HEK293T (cell line): ENCODE measurements at regions not wholly inside any gene's neighbourhood (a gene's known extent, or its start where the extent isn't known, plus 50 kb on each side); places are given as distances from the start of the nearest gene placed in this dataset.

Source experiments
- BHLHE40 ChIP-seq: fragments of 450-650 bp; IDR thresholded peaks from 2 replicates; pipeline ENCODE4 v1.6.1; 2016; ENCODE audit warnings: mild to moderate bottlenecking, moderate library complexity, borderline replicate concordance
- SP1 ChIP-seq: fragments of 450-650 bp; IDR thresholded peaks from 2 replicates; pipeline ENCODE4 v1.6.1; 2017
- TARDBP ChIP-seq: fragments of 450-650 bp; IDR thresholded peaks from 2 replicates; pipeline ENCODE4 v1.6.1; 2016

- TF ChIP-seq TARDBP: no peak
- TF ChIP-seq BHLHE40: no peak
- TF ChIP-seq SP1: no peak
Measured at GRCh38 chr5:31096238-31096865, 97.1 kb upstream of the CDH6 start.
